DMS79 (cell line): ENCODE measurements at regions not wholly inside any gene's neighbourhood (a gene's known extent, or its start where the extent isn't known, plus 50 kb on each side); places are given as distances from the start of the nearest gene placed in this dataset.

ENCODE experiments used
- DNase-seq: peaks from one replicate; lab custom pipeline; 2025; lab: John Stamatoyannopoulos, UW

- DNase-seq = no peak
These were observed 242.7 kb upstream of the JUN start for GRCh38 chr1:59026472-59026948.

GRCh38 chr1:59027177-59027576, 243.3 kb upstream of the JUN start:
- no peak for DNase-seq

GRCh38 chr1:59028048-59028447, 244.2 kb upstream of the JUN start:
- no peak for DNase-seq

- no peak for DNase-seq
These were observed 245.7 kb upstream of the JUN start for GRCh38 chr1:59029411-59030167.

- no peak for DNase-seq
These were observed 248.4 kb upstream of the JUN start for GRCh38 chr1:59032228-59032627.

GRCh38 chr1:59033761-59034160, 249.9 kb upstream of the JUN start:
- no peak for DNase-seq

- no peak for DNase-seq
These were observed 251.1 kb upstream of the JUN start for GRCh38 chr1:59034925-59035324.

- no peak for DNase-seq
These were observed 255.7 kb upstream of the JUN start for GRCh38 chr1:59039551-59039950.

GRCh38 chr1:59040486-59040885, 256.4 kb upstream of the FGGY start:
- DNase-seq = no peak

GRCh38 chr1:59041646-59042277, 255.1 kb upstream of the FGGY start:
- DNase-seq = no peak

GRCh38 chr1:59043796-59044195, 253.1 kb upstream of the FGGY start:
- no peak for DNase-seq

- DNase-seq = no peak
These were observed 252.3 kb upstream of the FGGY start for GRCh38 chr1:59044535-59045121.

- no peak for DNase-seq
These were observed 251.8 kb upstream of the FGGY start for GRCh38 chr1:59045137-59045536.

- no peak for DNase-seq
These were observed 251.3 kb upstream of the FGGY start for GRCh38 chr1:59045636-59046035.

GRCh38 chr1:59046134-59046533, 250.8 kb upstream of the FGGY start:
- no peak for DNase-seq

GRCh38 chr1:59046730-59047157, 250.2 kb upstream of the FGGY start:
- DNase-seq = no peak

GRCh38 chr1:59051007-59051406, 245.9 kb upstream of the FGGY start:
- no peak for DNase-seq

- DNase-seq = no peak
These were observed 244.7 kb upstream of the FGGY start for GRCh38 chr1:59052166-59052590.

- no peak for DNase-seq
These were observed 242.7 kb upstream of the FGGY start for GRCh38 chr1:59054172-59054571.

GRCh38 chr1:59055908-59056719, 240.8 kb upstream of the FGGY start:
- no peak for DNase-seq

GRCh38 chr1:59057211-59057694, 239.6 kb upstream of the FGGY start:
- no peak for DNase-seq

- DNase-seq = no peak
These were observed 239.1 kb upstream of the FGGY start for GRCh38 chr1:59057796-59058195.
